BJ (cell line): ENCODE measurements at regions not wholly inside any gene's neighbourhood (a gene's known extent, or its start where the extent isn't known, plus 50 kb on each side); places are given as distances from the start of the nearest gene placed in this dataset.

ENCODE experiments used
- CTCF ChIA-PET: fragments of 350-600 bp; formaldehyde crosslinking; extraction: SDS; loops from one replicate; lab custom pipeline; 2021; ENCODE audit warnings: antibody characterized with exemption, inconsistent platforms; lab: Yijun Ruan, JAX
- POLR2A ChIA-PET: fragments of 300-600 bp; sonication (Branson Sonifier 250); formaldehyde crosslinking; extraction: SDS; loops from one replicate; lab custom pipeline; 2021; ENCODE audit warnings: antibody characterized with exemption; lab: Charles Lee
- DNase-seq: peaks from one replicate; pipeline ENCODE4 v3.0.0-alpha.2; 2011; ENCODE audit warnings: low read depth
- H3K27me3 ChIP-seq: 2 replicates; pipeline ENCODE4 v1.6.0; 2011; ENCODE audit warnings: low read length; ENCODE audit not compliant: control insufficient read depth, insufficient read depth
- H3K36me3 ChIP-seq: 2 replicates; pipeline ENCODE4 v1.5.1; 2011; ENCODE audit warnings: low read length; ENCODE audit not compliant: control insufficient read depth, insufficient read depth
- H3K4me3 ChIP-seq: 2 replicates; pipeline ENCODE4 v1.5.1; 2011; ENCODE audit warnings: low read depth, mild to moderate bottlenecking, control low read depth, low read length
- TF ChIP-seq, protein P1 (sequence below): IDR thresholded peaks from 2 replicates; pipeline ENCODE4 v1.5.1; 2011; ENCODE audit warnings: low read depth, mild to moderate bottlenecking, control low read depth, inconsistent platforms, low read length, moderate library complexity; ENCODE audit not compliant: insufficient read depth

DNA sequence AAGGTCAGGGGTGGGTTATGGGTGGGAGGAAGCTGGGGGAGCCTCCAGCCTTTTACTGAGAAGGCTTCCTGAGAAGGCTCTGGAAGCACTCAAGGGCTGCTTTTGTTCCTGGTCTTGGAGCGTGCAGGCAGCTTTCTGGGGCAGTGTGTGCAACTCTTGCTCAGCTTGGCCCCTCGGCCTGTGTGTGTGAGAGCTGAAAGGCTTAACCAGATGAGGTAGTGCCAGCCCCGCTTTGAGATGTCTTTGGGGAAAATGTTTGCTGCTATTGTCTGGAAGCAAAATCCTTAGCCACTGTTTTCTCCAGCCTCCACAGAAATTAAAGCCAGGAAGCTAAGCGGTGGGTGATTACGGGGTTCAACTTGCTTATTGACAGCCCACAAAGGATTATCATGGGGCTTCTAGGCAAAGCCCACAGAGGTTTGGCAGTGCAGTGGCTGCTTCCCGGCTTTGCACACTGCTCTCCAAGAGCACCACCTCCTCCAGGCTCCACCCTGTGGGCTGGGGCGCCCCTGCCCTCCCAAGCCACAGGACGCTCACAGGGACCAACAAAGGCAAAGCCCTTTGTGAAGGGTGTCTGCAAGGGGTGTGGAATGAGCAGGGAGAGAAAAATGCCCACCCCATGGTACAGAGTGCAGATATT, 121.7 kb upstream of the TLE3 start:
- Histone ChIP-seq H3K27me3 (peaks cover 6% of the 10 kb centered on the region), H3K4me3 (no peak overlapping the region), H3K36me3 (no peaks in the 10 kb centered on the region)
- ChIA-PET CTCF (no interaction called here), POLR2A (interaction anchor here (0.6 kb wide), 1 partner anchor 424 kb away, joined by 6 read pairs; no protein-coding TSS in a partner anchor)
- TF ChIP-seq, protein P1, sequence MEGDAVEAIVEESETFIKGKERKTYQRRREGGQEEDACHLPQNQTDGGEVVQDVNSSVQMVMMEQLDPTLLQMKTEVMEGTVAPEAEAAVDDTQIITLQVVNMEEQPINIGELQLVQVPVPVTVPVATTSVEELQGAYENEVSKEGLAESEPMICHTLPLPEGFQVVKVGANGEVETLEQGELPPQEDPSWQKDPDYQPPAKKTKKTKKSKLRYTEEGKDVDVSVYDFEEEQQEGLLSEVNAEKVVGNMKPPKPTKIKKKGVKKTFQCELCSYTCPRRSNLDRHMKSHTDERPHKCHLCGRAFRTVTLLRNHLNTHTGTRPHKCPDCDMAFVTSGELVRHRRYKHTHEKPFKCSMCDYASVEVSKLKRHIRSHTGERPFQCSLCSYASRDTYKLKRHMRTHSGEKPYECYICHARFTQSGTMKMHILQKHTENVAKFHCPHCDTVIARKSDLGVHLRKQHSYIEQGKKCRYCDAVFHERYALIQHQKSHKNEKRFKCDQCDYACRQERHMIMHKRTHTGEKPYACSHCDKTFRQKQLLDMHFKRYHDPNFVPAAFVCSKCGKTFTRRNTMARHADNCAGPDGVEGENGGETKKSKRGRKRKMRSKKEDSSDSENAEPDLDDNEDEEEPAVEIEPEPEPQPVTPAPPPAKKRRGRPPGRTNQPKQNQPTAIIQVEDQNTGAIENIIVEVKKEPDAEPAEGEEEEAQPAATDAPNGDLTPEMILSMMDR, result no peak
- no peak for DNase-seq

DNA sequence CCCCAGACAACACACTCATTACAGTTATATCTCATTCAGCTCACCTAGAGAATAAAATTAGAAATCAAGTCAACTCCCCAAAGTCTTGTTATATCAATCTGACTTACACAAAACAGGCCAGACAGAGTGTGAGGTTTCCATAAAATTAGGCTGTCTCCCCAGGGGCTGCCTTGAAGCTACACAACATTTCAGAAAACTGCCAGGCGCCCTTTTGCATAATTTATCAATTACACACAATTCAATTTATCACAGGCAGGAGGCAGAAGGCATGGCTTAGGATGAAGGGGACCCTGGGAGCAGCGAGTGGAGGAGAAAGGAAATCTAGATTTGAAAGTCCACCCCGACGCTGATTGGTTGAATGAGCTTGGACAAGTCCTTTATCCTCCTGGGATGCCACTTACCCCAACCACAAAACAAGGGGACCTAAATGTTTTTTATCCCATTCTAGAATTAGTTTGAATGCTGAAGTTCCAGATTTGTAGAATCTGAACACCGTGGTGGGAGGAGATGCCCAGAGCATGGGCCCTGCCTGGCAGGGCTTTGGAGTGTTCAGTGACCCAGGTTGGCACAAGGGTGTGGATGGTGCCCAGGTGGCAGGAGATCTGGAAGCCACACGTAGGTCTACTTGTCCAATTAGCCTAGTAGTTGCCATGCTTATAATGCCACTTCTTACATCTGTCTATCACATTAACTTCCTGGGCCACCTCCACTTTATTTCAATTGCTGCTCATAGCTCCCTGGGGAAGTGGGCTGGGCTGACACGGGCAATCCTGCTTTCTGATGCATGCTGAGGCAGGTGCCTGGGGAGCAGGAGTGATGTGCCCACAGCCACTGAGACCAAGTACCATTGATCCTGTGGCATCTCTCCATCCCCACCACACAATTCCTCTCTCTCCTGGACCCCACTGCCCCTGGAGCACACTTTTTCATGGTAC, 119.8 kb upstream of the TLE3 start:
- no peaks in the 10 kb centered on the region for H3K36me3 ChIP-seq
- ChIA-PET POLR2A (no interaction called here), CTCF (interaction anchor here (0.7 kb wide), 1 partner anchor 15 kb away, joined by 3 read pairs; no protein-coding TSS in a partner anchor)
- DNase-seq, result no peak
- TF ChIP-seq, protein P1, result no peak
- H3K4me3 ChIP-seq, result no peak overlapping the region
- peaks cover 6% of the 10 kb centered on the region for H3K27me3 ChIP-seq

- H3K27me3 ChIP-seq, result peaks cover 6% of the 10 kb centered on the region
- no peaks in the 10 kb centered on the region for H3K36me3 ChIP-seq
- ChIA-PET CTCF (no interaction called here), POLR2A (no interaction called here)
- no peak overlapping the region for H3K4me3 ChIP-seq
- no peak for DNase-seq
- TF ChIP-seq, protein P1, result no peak
Observed at GRCh38 chr15:70215951-70216350, 118.2 kb upstream of the TLE3 start.

DNA sequence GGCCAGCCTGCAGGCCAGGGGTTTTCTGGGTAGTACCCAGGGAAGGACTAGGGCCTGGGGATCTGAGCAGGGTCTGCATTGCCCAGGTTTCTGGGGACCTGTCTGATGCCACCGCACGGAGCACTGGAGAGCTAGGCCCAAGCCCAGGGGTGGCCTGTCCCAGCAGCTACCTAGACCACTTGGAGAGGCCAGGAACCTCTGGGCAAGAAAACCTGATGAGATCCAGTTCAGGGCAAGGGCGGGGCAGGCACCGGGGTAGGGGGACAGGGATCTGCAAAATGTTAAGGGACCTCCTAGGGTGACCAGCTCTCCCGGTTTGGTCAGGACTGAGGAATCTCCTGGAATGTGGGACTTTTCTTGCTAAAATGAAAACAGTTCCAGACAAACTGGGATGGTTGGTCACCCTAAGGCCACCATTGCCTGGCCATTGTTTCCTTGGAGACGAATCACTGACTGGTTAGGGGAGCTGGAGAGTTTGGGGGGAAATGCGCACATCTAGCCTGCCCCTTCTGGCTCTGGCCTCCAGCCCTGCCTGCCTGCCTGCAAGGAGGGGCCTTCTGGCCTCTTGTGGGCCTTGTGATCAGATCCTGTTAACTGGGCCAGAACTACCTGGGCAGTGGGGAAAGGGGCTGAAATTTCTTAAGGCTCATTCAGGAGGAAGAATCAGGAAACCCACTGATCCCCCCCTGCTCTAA, 117.4 kb upstream of the TLE3 start:
- no peak for DNase-seq
- peaks cover 6% of the 10 kb centered on the region for H3K27me3 ChIP-seq
- ChIA-PET CTCF (no interaction called here), POLR2A (no interaction called here)
- no peaks in the 10 kb centered on the region for H3K36me3 ChIP-seq
- TF ChIP-seq, protein P1, result no peak
- H3K4me3 ChIP-seq, result no peak overlapping the region

DNA sequence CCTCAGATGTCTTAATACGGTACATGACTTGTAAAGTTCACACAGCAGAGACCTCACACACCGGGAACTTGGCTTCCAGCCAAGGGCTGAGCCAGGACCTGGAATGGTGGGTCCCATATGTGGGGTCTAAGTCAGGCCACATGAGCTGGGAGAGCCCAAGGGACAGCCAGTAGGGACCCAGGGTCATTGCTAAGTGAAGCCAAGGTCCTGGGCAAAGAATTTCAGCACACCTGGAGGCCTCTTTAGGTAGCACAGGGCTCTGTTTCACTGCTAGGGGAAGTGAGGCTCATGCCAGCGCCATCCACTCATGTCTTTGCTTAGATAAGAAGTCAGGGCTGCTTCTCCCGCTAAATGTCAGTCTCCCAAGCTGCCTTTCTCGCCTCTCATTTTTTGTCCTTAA, 116.6 kb upstream of the TLE3 start:
- ChIA-PET POLR2A (no interaction called here), CTCF (no interaction called here)
- Histone ChIP-seq H3K36me3 (no peaks in the 10 kb centered on the region), H3K4me3 (no peak overlapping the region), H3K27me3 (peaks cover 6% of the 10 kb centered on the region)
- DNase-seq, result no peak
- TF ChIP-seq, protein P1, result no peak
